ENCODE measurements at regions not wholly inside any gene's neighbourhood (a gene's known extent, or its start where the extent isn't known, plus 50 kb on each side); places are given as distances from the start of the nearest gene placed in this dataset.
A peak's percentile ranks its signal among the peaks of the same experiment; 100 is the strongest.

DNA sequence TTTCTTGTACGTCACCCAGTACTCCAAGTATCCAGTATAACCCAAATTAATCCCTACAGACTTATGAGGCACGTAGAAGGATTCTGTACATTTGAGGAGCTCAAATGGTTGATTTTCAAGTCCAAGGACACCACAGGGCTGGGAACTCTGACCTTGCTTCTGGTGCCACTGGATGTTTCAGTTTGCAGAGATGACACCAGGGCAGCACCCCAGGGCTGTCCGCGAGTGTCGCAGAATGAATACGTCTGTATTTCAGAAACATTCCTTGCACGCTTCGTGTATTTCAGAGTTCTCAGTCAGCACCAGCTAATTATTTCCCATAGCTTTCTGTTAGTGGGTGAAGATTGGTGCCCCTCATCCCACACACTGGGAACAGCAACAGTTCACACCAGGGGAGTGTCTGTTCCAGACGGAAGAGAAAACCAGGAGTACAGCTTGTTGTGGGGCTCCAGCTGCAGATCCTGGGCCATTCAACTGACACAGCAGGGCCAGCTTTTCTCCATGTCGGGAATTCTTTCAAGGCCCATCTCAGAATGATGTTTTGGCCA lies 159.2 kb downstream of the RHOU start:
- DNase-seq (ENCODE audit: low read depth): no peak

DNA sequence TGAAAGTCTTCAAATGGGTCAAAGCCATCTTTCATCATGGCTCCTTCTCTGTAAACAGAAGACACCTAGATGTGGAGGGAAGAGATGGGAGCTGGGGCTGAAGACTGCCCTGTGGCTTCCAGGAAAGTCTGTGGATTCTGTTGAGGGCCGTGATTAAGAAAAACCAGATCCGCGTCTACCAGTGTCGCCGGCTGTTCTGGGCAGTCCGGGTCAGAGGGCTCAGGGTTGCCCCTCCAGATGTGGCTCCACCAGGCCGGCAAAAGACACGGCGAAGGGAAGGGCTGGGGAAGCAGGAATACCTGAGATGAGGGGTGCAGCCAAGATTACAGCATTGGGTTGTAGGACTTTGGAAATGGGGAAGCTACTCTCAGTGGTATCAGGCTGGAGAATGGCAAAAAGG lies 162.6 kb downstream of the RHOU start:
- DNase-seq (ENCODE audit: low read depth): no peak

DNA sequence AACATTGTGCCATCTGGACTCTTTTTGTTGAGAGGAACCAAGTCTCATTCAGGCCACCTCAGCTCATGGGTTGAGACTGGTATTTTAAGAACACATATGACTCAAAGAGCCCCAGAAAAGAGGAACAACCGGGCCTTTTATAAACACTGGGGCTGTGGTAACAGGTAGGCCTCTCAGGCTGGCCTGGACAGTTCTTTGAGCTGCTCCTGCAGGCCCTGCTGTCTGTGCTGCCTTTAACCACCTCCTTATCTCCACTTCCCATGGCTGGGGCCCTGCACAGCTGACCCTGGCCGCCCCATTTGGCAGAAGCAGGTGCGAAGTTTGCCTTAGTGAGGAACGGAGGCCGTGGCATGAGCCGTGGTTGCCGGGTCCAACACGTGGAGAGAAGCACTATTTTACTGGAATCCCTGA lies 163.3 kb downstream of the RHOU start:
- DNase-seq (ENCODE audit: low read depth): no peak

DNA sequence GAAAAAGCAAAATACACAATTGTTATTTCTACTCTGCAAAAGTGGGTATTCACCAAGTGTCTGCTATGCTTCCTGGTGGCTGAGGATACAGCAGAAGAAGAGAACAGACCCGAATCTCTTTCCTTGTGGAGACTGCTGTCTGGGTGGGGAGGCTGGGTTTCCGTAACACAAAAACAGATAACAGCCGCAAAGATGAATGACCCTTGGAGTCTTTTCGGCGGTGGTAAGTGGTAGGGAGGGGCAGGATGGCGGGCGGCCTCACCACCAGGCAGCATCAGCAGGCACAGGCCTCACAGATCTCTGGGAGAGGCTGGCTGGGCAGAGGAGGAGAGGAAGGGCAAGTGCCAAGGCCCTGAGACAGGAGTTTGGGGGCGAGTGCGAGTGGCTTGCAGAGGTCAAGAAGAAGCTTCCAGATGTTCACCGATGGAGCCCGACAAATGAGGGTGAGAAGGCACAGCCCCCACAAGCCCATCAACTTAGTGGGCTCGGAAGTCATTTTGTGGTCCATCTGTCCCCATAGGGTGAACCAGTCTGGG lies 164.2 kb downstream of the RHOU start:
- DNase-seq (ENCODE audit: low read depth): no peak

DNA sequence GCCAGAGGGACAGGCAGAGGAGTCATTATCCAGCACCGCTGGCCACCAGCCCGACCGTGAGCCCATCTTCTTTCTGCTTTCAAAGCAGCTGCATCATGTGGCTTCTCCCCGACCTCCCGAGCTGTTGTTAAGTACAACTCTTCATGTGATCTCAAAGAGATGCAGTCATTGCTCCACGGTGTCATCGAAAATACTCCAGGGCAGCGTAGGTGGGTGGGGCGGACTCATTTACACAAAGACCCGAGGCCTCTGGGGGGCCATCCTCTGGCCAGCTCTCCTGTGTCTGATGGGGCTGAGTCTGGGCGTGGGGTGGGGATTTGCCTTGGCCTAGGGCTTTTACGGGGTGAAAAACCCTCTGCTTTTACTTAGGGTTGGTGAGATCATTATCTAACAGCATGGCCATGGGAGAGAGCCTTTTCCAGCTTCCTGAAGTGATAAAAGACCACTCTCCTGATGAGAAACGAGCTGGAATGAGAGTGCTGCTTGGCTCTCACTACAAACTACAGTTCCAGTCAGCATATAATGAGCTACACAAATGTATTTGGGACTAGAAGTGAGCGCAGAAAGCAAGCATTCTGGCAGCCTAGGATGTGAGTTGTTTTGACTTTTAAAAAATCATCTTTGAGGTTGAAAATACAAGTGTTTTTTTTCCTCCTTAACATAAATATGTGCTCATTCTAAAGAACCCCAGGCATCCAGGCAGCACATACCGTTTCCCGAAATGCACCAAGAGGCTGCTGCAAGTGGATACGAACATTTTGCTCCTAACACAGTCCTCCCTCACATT lies 165.0 kb downstream of the RHOU start:
- no peak for DNase-seq (ENCODE audit: low read depth)

DNA sequence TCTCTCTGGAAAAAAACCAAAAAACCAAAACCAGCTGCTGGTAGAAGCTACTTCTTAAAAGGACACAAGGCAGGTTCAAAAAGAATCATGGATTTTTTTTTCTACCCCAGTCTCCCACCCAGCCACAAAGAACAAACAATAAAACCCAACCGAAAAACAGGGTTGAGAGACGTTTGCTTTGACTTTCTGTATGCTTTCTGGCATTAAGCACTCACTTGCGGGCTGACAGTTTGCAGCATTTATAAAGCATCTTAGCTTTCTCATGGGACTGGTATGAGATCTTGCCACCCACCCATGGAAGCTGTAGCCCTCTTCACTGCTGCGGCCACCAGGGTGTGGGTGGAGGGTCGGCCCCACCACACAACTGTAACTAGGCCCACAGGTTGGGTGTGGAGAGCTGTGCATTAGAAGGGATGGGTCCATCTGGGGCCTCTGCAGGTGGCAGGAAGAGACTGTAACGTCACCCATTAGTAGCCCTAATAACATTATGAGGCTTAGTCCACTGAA lies 165.7 kb downstream of the RHOU start:
- no peak for DNase-seq (ENCODE audit: low read depth)

DNA sequence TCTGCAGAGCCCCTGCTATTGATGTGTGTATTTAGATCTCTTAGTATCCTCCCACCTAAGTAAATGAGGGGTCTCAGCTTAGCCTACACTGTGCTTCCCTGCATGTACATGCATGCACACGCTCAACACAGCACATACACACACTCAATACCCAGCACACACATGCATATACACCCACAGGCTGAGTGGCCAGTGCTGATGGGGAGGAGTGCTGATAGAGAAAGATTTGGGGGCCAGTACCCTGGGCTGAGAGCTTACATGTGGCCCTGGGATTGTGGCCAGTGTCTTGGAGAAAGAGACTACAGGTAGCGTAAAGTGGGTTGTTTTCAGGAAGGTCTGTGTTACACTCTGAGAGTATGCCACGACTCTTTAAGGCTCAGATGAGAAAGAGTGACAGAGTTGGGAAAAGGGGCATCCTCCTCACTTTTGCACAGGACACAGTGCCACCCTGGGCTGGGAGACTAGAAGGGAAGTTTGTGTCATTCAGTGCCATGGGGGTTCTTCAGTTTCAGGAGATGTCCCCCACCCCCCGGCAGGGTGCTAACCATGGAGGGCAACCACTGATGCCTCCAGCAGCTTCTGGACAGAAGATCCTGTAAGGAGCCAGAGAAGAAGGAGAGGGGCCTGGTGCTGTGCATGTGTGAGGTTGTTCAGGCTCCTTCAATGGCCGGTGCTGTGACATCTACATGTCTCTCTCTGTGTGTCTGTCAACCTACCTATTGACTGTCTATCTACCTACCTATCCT lies 166.8 kb downstream of the RHOU start:
- no peak for DNase-seq (ENCODE audit: low read depth)

DNA sequence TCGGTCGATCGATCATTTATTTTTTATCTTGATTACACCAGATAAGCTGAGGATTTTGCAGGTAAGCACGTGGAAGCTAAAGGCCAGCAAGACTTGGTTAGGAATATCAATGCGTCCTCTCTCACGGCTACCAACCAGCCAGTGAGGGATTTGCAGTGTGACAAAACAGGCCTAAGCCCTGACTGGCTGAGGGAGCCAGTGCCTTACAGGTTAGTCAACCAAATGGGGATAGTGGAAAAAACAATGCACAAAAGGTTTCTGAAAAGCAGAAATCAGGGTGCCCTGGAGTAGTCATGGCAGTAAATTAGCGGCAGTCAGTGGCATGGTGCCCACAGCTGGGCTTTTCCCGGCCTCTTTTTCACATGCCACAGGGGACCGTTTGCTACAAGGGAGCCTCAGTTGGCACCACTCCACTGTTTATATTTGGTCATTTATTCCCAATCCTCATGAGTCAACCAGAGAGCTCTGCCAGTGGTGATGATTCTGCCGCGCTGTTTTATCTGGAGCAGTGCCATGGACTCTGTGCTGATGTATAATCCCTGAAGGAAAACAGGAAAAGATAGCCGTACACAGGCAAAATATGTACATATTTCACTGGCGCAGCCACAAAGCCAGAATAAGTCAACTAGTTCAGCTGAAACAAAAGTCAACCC lies 167.6 kb downstream of the RHOU start:
- DNase-seq (ENCODE audit: low read depth): peak; percentile 95

DNA sequence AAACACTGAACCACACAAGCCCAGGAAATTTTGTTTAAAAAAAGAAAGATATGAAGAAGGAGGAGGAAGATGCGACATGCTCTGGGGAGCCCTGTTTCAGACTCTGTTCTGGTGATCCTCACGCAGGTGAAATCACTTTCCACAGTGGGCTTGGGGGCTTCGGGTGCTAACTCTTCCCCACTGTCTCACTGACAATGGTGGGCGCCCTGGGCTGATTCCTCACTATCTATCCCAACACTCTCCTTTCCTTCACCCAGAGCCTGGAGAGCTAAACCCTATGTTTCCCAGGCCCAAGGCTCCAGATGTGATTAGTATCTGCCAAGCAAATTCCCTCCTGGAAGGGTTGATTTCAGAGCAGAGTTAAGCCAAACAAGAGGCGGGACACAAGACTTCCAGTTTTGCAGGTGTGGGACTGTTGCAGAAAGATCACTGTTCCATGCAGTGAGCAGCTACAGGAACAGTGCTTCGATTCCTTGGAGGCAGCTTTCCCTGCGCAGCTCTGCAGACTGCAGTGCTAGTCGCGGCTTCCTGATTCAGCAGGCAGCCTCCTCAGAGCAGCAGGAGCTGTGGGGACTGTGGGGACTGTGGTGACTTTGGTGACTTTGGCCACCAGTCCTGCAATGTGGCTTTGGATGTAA lies 168.3 kb downstream of the RHOU start:
- no peak for DNase-seq (ENCODE audit: low read depth)

DNA sequence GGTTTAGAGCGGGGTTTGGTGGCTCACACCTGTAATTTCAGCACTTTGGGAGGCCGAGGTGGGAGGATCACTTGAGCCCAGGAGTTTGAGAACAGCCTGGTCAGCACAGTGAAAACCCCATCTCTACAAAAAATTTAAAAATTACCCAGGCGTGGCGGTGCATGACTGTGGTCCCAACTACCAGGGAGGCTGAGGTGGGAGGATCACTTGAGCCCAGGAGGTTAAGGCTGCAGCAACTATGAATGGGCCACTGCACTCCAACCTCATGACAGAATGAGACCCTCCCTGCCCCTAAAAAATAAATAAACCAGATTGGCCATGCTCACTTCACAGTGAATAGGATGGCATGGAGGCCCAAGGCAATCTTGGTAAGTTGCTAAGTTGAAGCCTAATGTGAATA lies 168.9 kb downstream of the RHOU start:
- no peak for DNase-seq (ENCODE audit: low read depth)

DNA sequence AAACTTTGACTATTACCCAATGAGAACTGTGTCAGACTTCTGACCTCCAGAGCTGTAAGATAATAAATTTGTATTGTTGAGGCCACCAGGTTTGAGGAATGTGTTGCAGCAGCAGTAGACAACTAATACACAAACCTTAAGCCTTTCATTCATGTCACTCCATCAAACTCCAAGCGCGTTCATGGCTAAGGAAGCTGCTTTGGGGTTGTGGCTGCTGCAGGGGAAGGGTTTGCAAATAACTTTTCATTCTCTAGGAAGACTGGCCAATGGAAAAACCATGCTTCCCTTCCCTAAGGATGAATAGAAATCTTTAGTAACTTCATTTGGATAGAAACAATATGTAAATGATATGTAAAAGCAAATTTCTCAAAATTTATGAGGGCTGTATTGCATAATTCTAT lies 170.4 kb downstream of the RHOU start:
- DNase-seq (ENCODE audit: low read depth): no peak

DNA sequence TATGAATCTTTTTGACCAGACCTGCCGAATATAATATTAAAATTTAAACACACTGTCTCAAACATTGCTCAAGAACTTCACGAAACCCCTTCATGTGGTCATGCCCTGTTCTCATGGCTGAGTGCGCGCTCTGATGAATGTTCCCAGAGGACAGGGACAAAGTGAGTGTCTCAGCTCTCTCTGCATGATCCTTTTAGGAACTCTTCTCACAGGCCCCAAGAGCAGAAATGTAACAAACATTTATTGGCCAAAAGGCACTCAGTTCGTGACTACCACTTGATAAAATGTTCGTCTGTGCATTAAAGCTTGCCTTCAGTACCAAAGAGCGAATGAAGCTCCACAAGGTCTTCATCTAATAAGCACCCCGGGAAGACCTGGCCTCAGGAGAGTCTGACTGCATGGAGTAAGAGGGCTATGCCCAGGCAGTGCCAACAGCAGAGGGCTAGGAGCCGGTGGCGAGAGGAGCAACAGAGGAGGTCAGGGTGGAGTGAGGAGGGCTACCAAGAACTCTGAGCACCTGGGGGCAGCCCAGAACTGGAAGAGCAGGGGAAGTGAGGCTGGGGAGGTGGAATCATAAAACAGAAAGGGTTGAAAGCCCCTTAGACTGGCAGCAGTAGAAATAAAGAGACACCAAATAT lies 171.1 kb downstream of the RHOU start:
- DNase-seq (ENCODE audit: low read depth): no peak

DNA sequence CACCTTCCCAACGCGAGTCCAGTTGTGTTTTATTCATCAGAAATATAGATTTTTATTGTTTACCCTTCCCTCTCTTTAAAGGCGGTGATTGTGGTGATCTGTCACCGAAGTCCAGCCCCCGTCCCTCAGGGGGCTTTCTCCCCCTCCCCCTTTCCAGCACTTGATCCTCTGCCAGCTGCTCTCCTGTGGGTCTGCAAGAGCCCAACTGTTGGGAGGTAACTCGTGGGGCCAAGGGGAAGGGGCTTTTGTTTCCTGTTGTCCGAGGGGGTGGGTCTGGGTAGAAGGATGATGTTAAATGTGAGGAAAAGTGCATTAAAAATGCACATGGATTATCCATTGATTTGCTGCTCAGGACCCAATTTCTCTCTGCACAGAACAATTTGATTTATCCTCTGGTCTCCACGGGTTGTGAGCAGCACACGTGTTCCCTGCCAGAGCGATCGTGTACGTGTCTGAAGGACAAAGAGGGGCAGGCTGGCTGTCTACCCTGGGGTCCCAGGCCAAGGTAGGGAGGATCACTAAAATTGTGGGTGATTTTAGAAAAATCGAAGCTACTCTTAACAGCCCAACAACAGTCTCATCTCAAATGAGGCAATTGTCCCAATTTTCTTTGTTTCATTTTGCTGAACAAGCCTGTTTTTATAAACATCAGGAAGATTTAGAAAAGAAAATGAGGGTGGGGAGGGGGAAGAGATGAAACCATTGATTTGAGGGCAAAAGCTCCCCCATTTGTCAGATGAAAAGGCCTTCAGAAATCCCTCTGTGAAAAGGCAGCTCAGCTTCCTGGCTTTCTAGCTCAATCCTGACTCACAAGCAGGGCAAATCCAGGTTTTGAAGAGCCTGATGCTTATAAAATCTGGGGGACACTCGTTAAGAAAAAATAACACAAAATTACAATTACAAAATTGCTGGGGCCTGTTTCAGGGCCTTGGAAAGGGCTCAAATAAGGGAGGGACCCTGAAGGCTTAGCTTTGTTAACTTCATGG lies 176.2 kb downstream of the RHOU start:
- DNase-seq (ENCODE audit: low read depth): no peak

DNA sequence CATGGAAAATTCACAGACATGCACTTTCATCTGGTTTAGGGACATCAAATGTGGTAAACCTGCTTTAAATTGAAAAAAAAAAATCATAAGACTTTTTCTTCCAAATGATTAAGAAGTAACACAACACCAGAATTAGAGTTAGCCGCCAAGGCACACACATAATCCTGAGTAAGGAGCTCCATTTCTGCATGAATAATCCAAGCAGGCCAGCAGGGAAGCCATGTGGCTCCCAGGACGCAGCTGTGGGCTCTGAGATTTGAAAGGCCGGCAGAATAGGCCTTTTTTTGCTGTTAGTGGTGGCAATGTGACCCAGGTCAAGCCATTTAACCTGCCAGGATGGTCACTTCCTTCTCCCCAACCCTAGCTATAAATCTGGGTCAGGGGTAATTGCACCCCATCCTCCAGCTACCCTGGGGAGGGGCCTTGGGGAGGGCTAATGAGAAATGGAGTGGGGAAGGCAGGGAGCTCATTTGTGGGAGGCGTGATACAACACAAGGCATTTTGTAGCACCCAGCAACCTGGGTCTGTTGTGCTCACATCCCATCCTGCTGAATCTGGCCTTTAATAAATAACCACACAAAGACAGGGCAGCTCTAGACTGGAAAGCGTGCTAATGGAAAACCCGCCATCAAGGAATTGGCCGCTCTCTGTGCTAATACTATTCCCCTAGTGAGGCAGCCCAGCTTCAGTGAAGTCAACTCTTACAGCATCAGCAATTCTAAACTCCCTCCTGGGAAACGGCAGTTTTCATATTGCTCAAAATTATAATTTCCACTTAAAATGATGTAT lies 178.5 kb downstream of the RHOU start:
- no peak for DNase-seq (ENCODE audit: low read depth)

DNA sequence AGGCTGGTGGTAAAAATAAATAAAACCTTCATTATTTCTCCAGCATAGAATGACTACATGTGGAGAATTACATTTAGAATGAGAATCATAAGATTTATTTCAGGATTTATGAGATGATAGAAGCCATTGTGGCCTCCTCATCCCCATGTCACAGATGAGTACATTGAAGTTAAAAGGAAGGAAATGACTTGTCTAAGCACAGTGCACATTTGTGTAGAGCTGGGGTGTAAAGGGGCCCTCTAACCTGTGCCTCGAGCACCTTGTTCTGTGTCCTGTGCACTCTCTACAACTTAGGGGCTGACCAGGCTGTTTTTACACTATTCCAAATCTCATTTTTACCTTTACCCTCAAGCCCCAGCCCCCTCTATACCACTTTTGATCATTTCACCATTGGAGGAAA lies 179.4 kb downstream of the RHOU start:
- no peak for DNase-seq (ENCODE audit: low read depth)

DNA sequence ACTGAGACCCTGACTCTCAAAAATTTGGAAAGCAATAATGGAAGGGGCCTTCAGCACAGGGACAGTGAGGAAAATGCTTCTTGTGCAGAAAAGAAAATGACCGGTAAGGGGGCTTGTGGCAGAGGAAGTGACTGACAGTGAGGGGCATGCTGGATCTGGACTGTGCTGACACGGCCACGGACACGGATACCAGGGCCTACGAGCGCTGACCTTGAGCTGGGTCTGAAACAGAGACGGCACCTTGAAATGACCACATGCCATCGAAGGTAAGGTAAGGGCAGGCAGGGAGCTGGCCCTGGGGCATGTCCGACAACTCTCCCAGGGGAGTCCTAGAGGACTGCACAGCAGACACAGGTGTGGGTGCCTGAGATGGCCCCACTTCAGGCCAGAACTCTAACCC lies 182.1 kb downstream of the RHOU start:
- no peak for DNase-seq (ENCODE audit: low read depth)

DNA sequence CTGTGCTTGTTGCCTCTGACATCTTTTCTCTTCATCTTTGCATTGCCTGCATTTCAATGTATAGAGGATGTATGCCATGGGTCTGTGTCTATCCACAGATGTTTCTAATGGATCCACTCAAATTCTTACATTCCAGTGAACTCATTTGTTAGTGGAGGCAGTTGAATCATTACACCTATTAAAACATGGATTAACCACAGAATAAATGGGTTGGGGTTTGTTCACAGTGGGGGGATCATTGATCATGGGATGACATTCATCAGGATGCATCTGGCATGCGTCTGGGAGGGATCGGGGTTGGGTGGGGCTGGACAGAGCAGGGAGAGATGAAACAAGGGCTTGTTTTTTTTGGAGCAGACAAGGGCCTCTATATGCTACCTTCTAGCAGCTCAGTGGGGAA lies 182.5 kb downstream of the RHOU start:
- DNase-seq (ENCODE audit: low read depth): no peak

DNA sequence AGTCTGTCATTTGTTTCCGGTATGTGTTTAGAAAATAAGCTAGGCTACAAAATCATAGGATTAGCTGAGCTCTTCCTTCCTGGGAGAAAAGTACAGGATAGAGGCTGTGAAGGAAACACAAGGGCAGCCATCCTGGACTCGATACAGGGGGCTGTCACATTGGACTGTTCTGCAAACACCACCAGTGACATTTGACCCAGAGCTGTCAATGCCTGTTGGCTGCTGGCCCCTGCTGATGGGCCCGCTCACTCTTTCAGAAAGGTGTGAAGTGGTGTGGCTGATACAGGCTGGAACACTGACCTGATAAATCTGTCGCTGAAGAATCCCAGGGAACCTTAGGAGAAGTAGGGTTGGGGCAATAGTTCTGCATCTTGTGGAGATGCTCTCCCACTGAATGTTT lies 183.1 kb downstream of the RHOU start:
- DNase-seq (ENCODE audit: low read depth): no peak

DNA sequence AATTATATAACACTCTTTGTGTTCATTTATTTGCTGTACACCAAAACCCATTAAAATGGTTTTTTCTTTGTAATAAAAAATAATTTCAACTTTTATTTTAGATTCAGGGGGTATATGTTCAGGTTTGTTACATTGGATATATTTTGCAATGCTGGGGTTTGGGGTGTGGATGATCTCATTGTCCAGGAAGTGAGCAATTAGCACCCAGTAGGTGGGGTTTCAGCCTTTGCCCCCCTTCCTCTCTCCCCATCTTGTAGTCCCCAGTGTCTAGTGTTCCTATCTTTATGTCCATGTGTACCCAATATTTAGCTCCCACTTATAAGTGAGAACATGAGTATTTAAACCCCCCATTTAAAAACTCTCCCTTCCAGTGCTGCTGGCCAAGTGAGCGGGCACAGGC lies 184.6 kb downstream of the RHOU start:
- DNase-seq (ENCODE audit: low read depth): no peak
